NT2/D1 (cell line): ENCODE measurements at regions not wholly inside any gene's neighbourhood (a gene's known extent, or its start where the extent isn't known, plus 50 kb on each side); places are given as distances from the start of the nearest gene placed in this dataset.

Experiments used
- SUZ12 ChIP-seq: IDR thresholded peaks from 2 replicates; pipeline ENCODE4 v1.6.1; 2011; ENCODE audit not compliant: insufficient read length, insufficient read depth; ENCODE audit errors: extremely low read depth
- ZNF274 ChIP-seq: IDR thresholded peaks from 2 replicates; pipeline ENCODE4 v1.6.1; 2011; ENCODE audit warnings: mild to moderate bottlenecking, low read depth, low read length

DNA sequence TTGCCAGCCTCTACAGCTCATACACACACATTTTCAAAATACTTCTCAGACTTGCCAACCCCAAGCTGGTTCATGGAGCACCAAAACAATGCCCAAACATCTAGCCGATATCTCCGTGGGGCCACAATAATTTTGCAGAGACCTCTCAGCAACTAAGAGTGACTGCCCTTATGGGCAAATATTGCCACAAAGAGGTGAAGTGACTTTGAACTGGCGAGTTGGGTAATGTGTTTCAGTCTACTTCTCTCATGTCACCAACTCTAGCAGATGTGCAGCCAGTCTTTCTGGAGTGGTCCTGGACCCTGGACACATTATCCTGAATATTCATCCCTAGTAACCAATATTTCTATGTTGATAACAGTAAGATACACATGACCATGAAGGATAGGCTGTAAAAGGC, 290.3 kb downstream of the EMP1 start:
- no peak for TF ChIP-seq SUZ12
- TF ChIP-seq ZNF274, result no peak
